Transverse colon (tissue), 4 donors: ENCODE measurements at regions not wholly inside any gene's neighbourhood (a gene's known extent, or its start where the extent isn't known, plus 50 kb on each side); places are given as distances from the start of the nearest gene placed in this dataset.

Experiments
- DNase-seq: peaks from one replicate; pipeline ENCODE4 v3.0.0-alpha.2; 2019
- H3K27ac ChIP-seq, 4 donors: fragments of 200-600 bp; sonication (generic); 2 replicates each; pipeline ENCODE4 v1.5.1; 2016 to 2018; ENCODE audit warnings: inconsistent platforms in 4 of 4
- H3K27me3 ChIP-seq: fragments of 200-600 bp; sonication (generic); 2 replicates; pipeline ENCODE4 v1.5.1; 2017; ENCODE audit warnings: inconsistent platforms
- H3K36me3 ChIP-seq, 4 donors: fragments of 200-600 bp; sonication (generic); 2 replicates each; pipeline ENCODE4 v1.5.1; 2017 to 2019; ENCODE audit warnings: inconsistent platforms in 4 of 4
- H3K4me1 ChIP-seq, 4 donors: fragments of 200-600 bp; sonication (generic); 2 replicates each; pipeline ENCODE4 v1.5.1; 2017 to 2020; ENCODE audit warnings: inconsistent platforms in 4 of 4
- H3K4me3 ChIP-seq, 4 donors: fragments of 200-600 bp; sonication (generic); 1 replicate in 1 of 4; 2 replicates in 3 of 4; pipeline versions ENCODE4 v1.5.1 to v1.6.1; 2017 to 2019; ENCODE audit warnings: inconsistent platforms in 4 of 4
- H3K9me3 ChIP-seq, 2 donors: fragments of 200-600 bp; sonication (generic); 2 replicates each; pipeline ENCODE4 v1.5.1; 2017 to 2019; ENCODE audit warnings: inconsistent platforms in 2 of 2
- CTCF ChIP-seq, 5 experiments: fragments of 200-600 bp in 3 of 5; fragments of 450-650 bp in 2 of 5; sonication (generic) in 3 of 5; IDR thresholded peaks; 1 replicate in 2 of 5; 2 replicates in 3 of 5; pipeline ENCODE4 v1.5.1; 2016 to 2017; ENCODE audit warnings: antibody characterized with exemption in 5 of 5, inconsistent platforms in 3 of 5, mild to moderate bottlenecking in 2 of 5, moderate library complexity in 1 of 5
- EP300 ChIP-seq: sonication (generic); formaldehyde crosslinking; IDR thresholded peaks from one replicate; pipeline ENCODE4 v1.6.1; 2017; ENCODE audit warnings: antibody characterized with exemption, low read depth
- POLR2A ChIP-seq: fragments of 450-650 bp; IDR thresholded peaks from one replicate; pipeline ENCODE4 v1.6.1; 2016; ENCODE audit warnings: antibody characterized with exemption, mild to moderate bottlenecking, moderate library complexity
- POLR2AphosphoS5 ChIP-seq, 3 donors: sonication (generic); formaldehyde crosslinking; IDR thresholded peaks; one replicate each; pipeline ENCODE4 v1.6.1; 2016; ENCODE audit warnings: antibody characterized with exemption in 3 of 3
- WGBS, 2 donors: methylation state at CpG; one replicate each; pipeline ENCODE4 v1.1.5; 2018; ENCODE audit warnings: low coverage in 1 of 2; 5-methylcytosine and 5-hydroxymethylcytosine counted together
- in situ Hi-C, 4 donors: fragments of 200-750 bp; cut with MboI; loops; one replicate each; pipeline versions ENCODE4 v1.15.0 to v1.15.1; 2017; ENCODE audit warnings: low sequenced_read_pairs in 3 of 4, low pct_ligation_motif_present in 1 of 4, low pct_unique_long_range_greater_than_20kb in 1 of 4
- intact Hi-C: fragments of 100-400 bp; cut with DNase I; formaldehyde crosslinking; loops from one replicate; pipeline ENCODE4 v1.15.1; 2023; ENCODE audit warnings: low total_unique reads

- Histone ChIP-seq H3K27ac (no peak overlapping the region), H3K4me1 (no peaks in the 10 kb centered on the region), H3K4me3 (no peak overlapping the region), H3K36me3 (no peaks in the 10 kb centered on the region), H3K9me3 (no peaks in the 10 kb centered on the region), H3K27me3 (no peaks in the 10 kb centered on the region)
- intact Hi-C loops, result no loop called here
- WGBS, 2 donors, result 74 to 100% methylated on average over 1 to 6 of the region's 6 CpGs
- no peak for TF ChIP-seq POLR2A
- TF ChIP-seq POLR2AphosphoS5 (IDR thresholded peaks at IDR 0.05), result no peak
- TF ChIP-seq EP300, result no peak
- TF ChIP-seq CTCF (IDR thresholded peaks at IDR 0.05), result no peak
- in situ Hi-C loops, result no loop called here
- no peak for DNase-seq
These were observed 103.9 kb upstream of the IFNE start for GRCh38 chr9:21585756-21586752.

GRCh38 chr9:21589344-21590056 lies 107.4 kb upstream of the IFNE start:
- H3K4me1 ChIP-seq, result no peaks in the 10 kb centered on the region
- DNase-seq, result no peak
- no peak overlapping the region for H3K4me3 ChIP-seq
- no peaks in the 10 kb centered on the region for H3K9me3 ChIP-seq
- H3K36me3 ChIP-seq, result no peaks in the 10 kb centered on the region
- 34 to 51% methylated on average over 4 to 8 of the region's 8 CpGs for WGBS, 2 donors
- no peaks in the 10 kb centered on the region for H3K27me3 ChIP-seq
- in situ Hi-C loops, result no loop called here
- TF ChIP-seq EP300 (no peak), CTCF (IDR thresholded peaks at IDR 0.05) (no peak), POLR2A (no peak), POLR2AphosphoS5 (IDR thresholded peaks at IDR 0.05) (no peak)
- H3K27ac ChIP-seq, result no peak overlapping the region
- intact Hi-C loops, result no loop called here

- no peak overlapping the region for H3K4me3 ChIP-seq
- WGBS, 2 donors, result 70 to 83% methylated on average over 2 of the region's 2 CpGs
- intact Hi-C loops, result no loop called here
- TF ChIP-seq POLR2AphosphoS5 (IDR thresholded peaks at IDR 0.05), result no peak
- no peak for TF ChIP-seq POLR2A
- no peak for TF ChIP-seq EP300
- no peak overlapping the region for H3K27ac ChIP-seq
- no peaks in the 10 kb centered on the region for H3K36me3 ChIP-seq
- H3K27me3 ChIP-seq, result no peaks in the 10 kb centered on the region
- H3K9me3 ChIP-seq, result no peaks in the 10 kb centered on the region
- no peaks in the 10 kb centered on the region for H3K4me1 ChIP-seq
- DNase-seq, result no peak
- in situ Hi-C loops, result no loop called here
These were observed 108.2 kb upstream of the IFNE start for GRCh38 chr9:21590058-21590996.

GRCh38 chr9:21591221-21592062 lies 109.3 kb upstream of the IFNE start:
- Histone ChIP-seq H3K27me3 (no peaks in the 10 kb centered on the region), H3K9me3 (no peaks in the 10 kb centered on the region), H3K4me1 (no peaks in the 10 kb centered on the region), H3K27ac (no peak overlapping the region), H3K36me3 (no peaks in the 10 kb centered on the region), H3K4me3 (no peak overlapping the region)
- TF ChIP-seq CTCF (IDR thresholded peaks at IDR 0.05), result no peak
- no peak for TF ChIP-seq POLR2A
- TF ChIP-seq POLR2AphosphoS5 (IDR thresholded peaks at IDR 0.05), result no peak
- no peak for TF ChIP-seq EP300
- in situ Hi-C loops (no loop called here), intact Hi-C loops (no loop called here)
- peak; percentile 15 for DNase-seq
- WGBS, 2 donors, result 38 to 45% methylated on average over 2 to 5 of the region's 5 CpGs
